Naive thymus-derived CD8-positive, alpha-beta T cell (primary cell): ENCODE measurements at regions not wholly inside any gene's neighbourhood (a gene's known extent, or its start where the extent isn't known, plus 50 kb on each side); places are given as distances from the start of the nearest gene placed in this dataset.

Source experiments
- ATAC-seq, 2 donors: fragments of 150-1000 bp; cut with Tn5 transposase in 1 of 2; sonication (Bioruptor Pico), chemical (Tn5 transposase) in 1 of 2; 1 replicate in 1 of 2; 2 replicates in 1 of 2; pipeline ENCODE4 v1.10.0; 2021; ENCODE audit warnings: mild to moderate bottlenecking in 2 of 2, moderate library complexity in 2 of 2
- POLR2A ChIA-PET: fragments of 350-600 bp; sonication (Branson Sonifier 250); formaldehyde crosslinking; loops from one replicate; lab custom pipeline; 2021; ENCODE audit warnings: antibody characterized with exemption; lab: Charles Lee
- DNase-seq, 10 donors: peaks; one replicate each; pipeline versions ENCODE4 v3.0.0 to v3.0.0-alpha.2; 2020 to 2022
- H3K27ac Mint-ChIP-seq, 10 donors: one replicate each; pipeline ENCODE4 v1.8.0; 2020 to 2022; ENCODE audit warnings: mild to moderate bottlenecking in 10 of 10, mixed read lengths in 10 of 10, moderate library complexity in 4 of 10, inconsistent platforms in 1 of 10
- H3K27me3 Mint-ChIP-seq, 5 donors: one replicate each; pipeline ENCODE4 v1.8.0; 2021 to 2022; ENCODE audit warnings: mixed read lengths in 5 of 5
- H3K36me3 Mint-ChIP-seq, 3 donors: one replicate each; pipeline ENCODE4 v1.8.0; 2020 to 2022; ENCODE audit warnings: mixed read lengths in 3 of 3, mild to moderate bottlenecking in 2 of 3, inconsistent platforms in 1 of 3
- H3K4me1 Mint-ChIP-seq, 4 donors: one replicate each; pipeline ENCODE4 v1.8.0; 2021 to 2022; ENCODE audit warnings: mixed read lengths in 4 of 4
- H3K4me3 Mint-ChIP-seq, 10 donors: one replicate each; pipeline ENCODE4 v1.8.0; 2020 to 2022; ENCODE audit warnings: mild to moderate bottlenecking in 10 of 10, mixed read lengths in 10 of 10, moderate library complexity in 6 of 10, inconsistent platforms in 1 of 10
- H3K9me3 Mint-ChIP-seq, 9 donors: one replicate each; pipeline ENCODE4 v1.8.0; 2020 to 2022; ENCODE audit warnings: mixed read lengths in 9 of 9, mild to moderate bottlenecking in 3 of 9, inconsistent platforms in 1 of 9, moderate library complexity in 1 of 9

- ATAC-seq = no peak
- H3K4me3 Mint-ChIP-seq = no peak overlapping the region
- no peak overlapping the region for H3K27ac Mint-ChIP-seq
- H3K9me3 Mint-ChIP-seq = peaks cover 0 to 19% (median 6%) of the 10 kb centered on the region in 9 donors
- H3K36me3 Mint-ChIP-seq = peaks cover 0 to 2% (median 0%) of the 10 kb centered on the region in 3 donors
- H3K27me3 Mint-ChIP-seq = no peaks in the 10 kb centered on the region
- DNase-seq = no peak
- no peaks in the 10 kb centered on the region for H3K4me1 Mint-ChIP-seq
- POLR2A ChIA-PET = no interaction called here
Observed at GRCh38 chr1:79100385-79100784, 93.9 kb upstream of the ADGRL4 start.

GRCh38 chr1:79090985-79091384, 84.5 kb upstream of the ADGRL4 start:
- H3K27ac Mint-ChIP-seq = no peak overlapping the region

GRCh38 chr1:79089946-79090345, 83.4 kb upstream of the ADGRL4 start:
- Mint-ChIP-seq H3K4me3 (no peak overlapping the region), H3K36me3 (no peaks in the 10 kb centered on the region), H3K27me3 (no peaks in the 10 kb centered on the region), H3K9me3 (peaks cover 0 to 6% (median 0%) of the 10 kb centered on the region in 9 donors), H3K27ac (no peak overlapping the region), H3K4me1 (no peaks in the 10 kb centered on the region)
- POLR2A ChIA-PET = no interaction called here
- DNase-seq (no peak), ATAC-seq (no peak)

More at GRCh38 chr1:79090985-79091384, 84.5 kb upstream of the ADGRL4 start:
- Mint-ChIP-seq H3K4me3 (no peak overlapping the region), H3K9me3 (peaks cover 0 to 6% (median 0%) of the 10 kb centered on the region in 9 donors), H3K36me3 (no peaks in the 10 kb centered on the region), H3K4me1 (no peaks in the 10 kb centered on the region), H3K27me3 (no peaks in the 10 kb centered on the region)
- DNase-seq = no peak
- POLR2A ChIA-PET = no interaction called here
- no peak for ATAC-seq

GRCh38 chr1:79082233-79082632, 75.7 kb upstream of the ADGRL4 start:
- Mint-ChIP-seq H3K27me3 (no peaks in the 10 kb centered on the region), H3K27ac (no peak overlapping the region)
- ATAC-seq = no peak

GRCh38 chr1:79079770-79080169, 73.2 kb upstream of the ADGRL4 start:
- DNase-seq (no peak), ATAC-seq (no peak)
- Mint-ChIP-seq H3K4me1 (no peaks in the 10 kb centered on the region), H3K27me3 (no peaks in the 10 kb centered on the region), H3K9me3 (peaks cover 0 to 6% (median 2%) of the 10 kb centered on the region in 9 donors), H3K36me3 (no peaks in the 10 kb centered on the region), H3K4me3 (no peak overlapping the region), H3K27ac (no peak overlapping the region)
- POLR2A ChIA-PET = no interaction called here

More at GRCh38 chr1:79082233-79082632, 75.7 kb upstream of the ADGRL4 start:
- DNase-seq = no peak
- Mint-ChIP-seq H3K9me3 (peaks cover 0 to 7% (median 2%) of the 10 kb centered on the region in 9 donors), H3K4me1 (no peaks in the 10 kb centered on the region), H3K4me3 (no peak overlapping the region), H3K36me3 (no peaks in the 10 kb centered on the region)
- POLR2A ChIA-PET = no interaction called here

- peaks cover 0 to 12% (median under 1%) of the 10 kb centered on the region in 9 donors for H3K9me3 Mint-ChIP-seq
- H3K27me3 Mint-ChIP-seq = no peaks in the 10 kb centered on the region
- H3K27ac Mint-ChIP-seq = no peak overlapping the region
- H3K4me3 Mint-ChIP-seq = no peak overlapping the region
- POLR2A ChIA-PET = no interaction called here
- ATAC-seq = no peak
- H3K4me1 Mint-ChIP-seq = no peaks in the 10 kb centered on the region
- no peak for DNase-seq
- no peaks in the 10 kb centered on the region for H3K36me3 Mint-ChIP-seq
Observed at GRCh38 chr1:79074975-79075374, 68.4 kb upstream of the ADGRL4 start.

GRCh38 chr1:79069828-79070227, 63.3 kb upstream of the ADGRL4 start:
- Mint-ChIP-seq H3K27me3 (no peaks in the 10 kb centered on the region), H3K4me1 (no peaks in the 10 kb centered on the region), H3K27ac (no peak overlapping the region), H3K9me3 (peaks cover 0 to 19% (median 3%) of the 10 kb centered on the region in 9 donors), H3K4me3 (no peak overlapping the region), H3K36me3 (no peaks in the 10 kb centered on the region)
- DNase-seq = no peak
- ATAC-seq = no peak
- POLR2A ChIA-PET = no interaction called here

GRCh38 chr1:79059341-79059740, 52.8 kb upstream of the ADGRL4 start:
- Mint-ChIP-seq H3K9me3 (peaks cover 5 to 45% (median 20%) of the 10 kb centered on the region in 9 donors), H3K36me3 (peaks cover 0 to 13% (median 0%) of the 10 kb centered on the region in 3 donors), H3K4me3 (no peak overlapping the region), H3K27me3 (no peaks in the 10 kb centered on the region), H3K27ac (no peak overlapping the region), H3K4me1 (no peaks in the 10 kb centered on the region)
- no peak for ATAC-seq
- POLR2A ChIA-PET = no interaction called here
- no peak for DNase-seq
